Hematopoietic multipotent progenitor cell treated with erythropoietin and hydrocortisone succinate and interleukin-3 and kit ligand, for 4 days (in vitro differentiated cells): ENCODE measurements at regions not wholly inside any gene's neighbourhood (a gene's known extent, or its start where the extent isn't known, plus 50 kb on each side); places are given as distances from the start of the nearest gene placed in this dataset.
"Not testable (repeated sequence)": the region's sequence is repeated elsewhere in the genome, so short reads cannot be mapped to it uniquely, and the experiment has no call there.

ENCODE experiments used
- DNase-seq: peaks from one replicate; pipeline ENCODE4 v3.0.0-alpha.2; 2015

DNA sequence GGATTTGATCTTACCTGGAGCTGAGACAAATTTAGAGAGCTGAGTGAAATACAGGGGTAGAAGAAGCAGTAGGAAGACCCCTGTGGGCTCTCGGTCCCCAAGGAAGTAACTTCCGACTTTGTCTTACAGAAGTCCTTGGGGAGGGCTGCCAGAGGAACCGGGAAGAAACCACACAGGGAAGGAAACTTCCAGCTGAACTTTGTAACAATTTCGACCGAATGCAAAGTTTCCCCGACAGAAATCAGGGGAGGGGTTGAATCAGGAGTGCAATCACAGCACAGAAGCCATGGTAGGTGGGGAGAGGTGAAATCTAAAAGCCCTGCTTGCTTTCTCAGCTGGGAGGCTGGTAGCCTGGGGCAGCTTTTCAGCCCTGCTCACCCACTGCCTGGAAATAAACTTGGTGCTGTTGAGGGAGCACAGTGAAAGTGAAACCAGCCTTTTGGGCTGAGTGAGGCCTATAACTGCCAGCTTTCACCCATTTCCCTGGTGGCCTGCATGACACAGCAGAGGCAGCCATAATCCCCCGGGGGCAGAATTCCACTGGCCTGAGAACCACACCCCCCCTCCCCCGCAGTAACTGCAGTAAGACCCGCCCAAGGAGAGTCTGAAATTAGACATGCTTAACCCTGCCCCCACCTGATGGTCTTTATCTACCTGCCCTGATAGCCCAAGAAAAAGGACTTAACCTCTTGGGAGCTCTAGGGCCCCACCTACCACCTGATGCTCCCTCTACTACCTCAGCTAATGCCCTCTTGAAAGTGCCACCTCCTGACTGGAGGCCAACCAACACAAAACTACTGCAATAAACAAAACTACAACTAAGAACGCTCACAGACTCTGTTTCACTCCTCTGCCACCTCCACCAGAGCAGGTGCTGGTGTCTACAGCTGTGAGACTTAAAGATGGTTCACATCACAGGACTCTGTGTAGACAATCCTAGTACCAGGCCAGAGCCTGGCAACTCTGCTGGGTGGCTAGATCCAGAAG is 248.2 kb downstream of the PARM1 start:
- DNase-seq = no peak

DNA sequence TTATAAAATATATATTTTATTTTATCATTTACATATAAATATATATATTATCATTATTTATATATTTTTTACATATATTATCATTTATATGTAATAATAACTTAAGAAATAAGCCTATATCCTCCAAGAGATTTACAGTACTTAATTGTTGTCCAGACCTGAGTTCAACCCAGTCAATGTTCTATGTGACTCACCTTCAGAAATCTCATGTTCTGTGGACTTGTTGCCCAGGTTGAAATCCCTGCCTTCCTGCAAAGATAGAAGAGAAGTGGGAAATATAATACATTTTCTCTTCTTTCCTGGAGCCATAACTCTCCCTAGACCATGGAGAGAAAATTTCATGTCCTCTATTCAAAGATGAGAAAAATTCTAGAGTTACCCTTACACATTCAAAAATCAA is 247.3 kb downstream of the PARM1 start:
- no peak for DNase-seq

DNA sequence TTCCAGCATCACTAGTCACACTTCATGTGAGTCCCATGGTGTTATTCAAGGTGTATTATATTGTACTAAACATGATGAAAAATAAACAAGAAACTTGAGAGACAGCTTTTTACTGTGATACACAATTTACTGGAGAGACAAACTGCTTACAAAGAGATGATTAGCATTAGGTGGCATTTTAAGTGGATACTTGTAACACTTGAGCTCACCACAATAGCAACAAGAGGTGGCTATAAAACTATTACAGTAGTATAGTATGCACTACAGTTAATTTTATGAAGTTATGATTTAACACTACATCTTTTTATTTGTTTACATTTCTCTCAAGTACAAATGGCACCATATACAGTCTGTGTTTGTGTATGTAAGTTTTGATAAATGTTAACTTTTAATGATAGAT is 246.6 kb downstream of the PARM1 start:
- no peak for DNase-seq

DNA sequence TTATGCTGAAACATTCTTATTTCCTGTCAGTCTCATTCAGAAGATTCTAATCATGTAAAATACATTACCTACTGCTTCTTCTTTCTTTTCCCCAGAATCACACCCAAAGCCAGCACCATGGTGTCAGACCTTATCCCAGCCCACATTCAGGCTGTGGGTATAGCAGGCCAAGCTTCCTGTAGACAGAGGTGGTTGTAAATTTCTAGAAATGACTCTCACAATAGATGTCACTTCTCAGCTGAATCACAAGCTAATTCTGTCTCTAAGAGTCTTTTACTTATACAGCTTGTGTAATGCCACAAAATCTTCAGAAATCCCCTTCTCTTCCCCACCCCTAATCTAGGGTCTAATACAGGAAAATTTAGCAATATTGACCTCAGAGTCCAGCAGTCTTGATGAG is 239.6 kb downstream of the PARM1 start:
- DNase-seq = no peak

DNA sequence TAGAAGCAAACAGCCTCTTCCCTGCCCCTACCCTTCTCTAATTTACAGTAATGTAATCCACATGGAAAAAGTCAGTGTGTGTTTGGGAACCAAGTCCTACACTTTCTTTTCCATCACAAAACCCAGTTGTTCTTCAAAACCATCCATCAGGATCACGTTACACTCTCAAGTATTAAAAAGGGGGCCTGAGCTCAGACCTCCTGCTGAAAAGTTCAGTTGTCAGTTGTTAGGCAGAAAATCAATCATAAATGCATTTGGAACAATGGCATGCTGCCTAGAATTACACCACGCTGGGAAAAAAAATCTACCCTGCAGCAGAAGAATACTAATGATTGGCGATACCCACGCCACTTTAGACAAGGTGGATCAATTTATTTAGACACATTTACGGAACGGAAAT is 236.5 kb downstream of the PARM1 start:
- no peak for DNase-seq

DNA sequence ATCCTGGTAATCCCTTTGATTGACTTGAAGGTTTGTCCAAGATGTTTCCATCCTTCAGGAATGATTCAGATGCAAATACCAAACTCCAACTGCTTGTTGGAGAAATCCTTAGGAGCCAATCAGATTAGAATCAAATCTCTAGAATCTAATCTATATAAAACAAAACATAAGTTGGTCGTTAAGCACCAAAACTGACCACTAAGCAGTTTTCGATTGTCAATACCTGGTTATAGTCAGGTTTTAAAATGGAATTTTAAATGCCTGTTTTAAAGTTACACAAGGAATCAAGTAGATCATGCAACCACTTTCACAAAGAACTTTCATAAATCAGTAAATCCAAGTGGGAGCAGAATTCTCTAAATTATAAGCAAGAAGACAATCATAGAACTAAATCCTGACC is 236.1 kb downstream of the PARM1 start:
- no peak for DNase-seq

DNA sequence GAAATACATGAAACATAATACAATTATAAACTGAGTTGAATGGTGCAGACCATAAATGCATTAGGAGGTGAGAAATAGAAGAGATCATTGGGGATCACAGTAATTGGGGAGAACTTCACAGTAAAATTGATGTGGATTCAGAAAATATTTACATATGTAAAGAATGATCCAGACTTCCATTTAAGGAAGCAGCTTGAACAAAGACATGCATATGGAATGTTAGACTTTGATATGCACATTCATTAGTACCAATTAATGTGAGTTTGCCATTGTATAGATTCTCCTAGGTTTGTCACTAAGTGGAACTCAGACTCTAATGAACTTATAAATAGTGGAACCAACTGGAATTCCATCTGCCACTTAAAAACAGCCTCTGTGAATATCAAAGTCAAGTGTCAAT is 235.6 kb downstream of the PARM1 start:
- DNase-seq = no peak

DNA sequence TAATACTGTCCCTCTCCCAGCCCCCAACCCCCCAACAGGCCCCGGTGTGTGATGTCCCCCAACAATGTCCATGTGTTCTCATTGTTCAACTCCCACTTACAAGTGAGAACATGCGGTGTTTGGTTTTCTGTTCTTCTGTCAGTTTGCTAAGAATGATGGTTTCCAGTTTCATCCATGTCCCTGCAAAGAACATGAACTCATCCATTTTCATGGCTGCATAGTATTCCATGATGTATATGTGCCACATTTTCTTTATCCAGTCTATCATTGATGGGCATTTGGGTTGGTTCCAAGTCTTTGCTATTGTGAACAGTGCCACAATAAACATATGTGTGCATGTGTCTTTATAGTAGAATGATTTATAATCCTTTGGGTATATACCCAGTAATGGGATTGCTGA is 232.2 kb downstream of the PARM1 start:
- not testable (repeated sequence) for DNase-seq

DNA sequence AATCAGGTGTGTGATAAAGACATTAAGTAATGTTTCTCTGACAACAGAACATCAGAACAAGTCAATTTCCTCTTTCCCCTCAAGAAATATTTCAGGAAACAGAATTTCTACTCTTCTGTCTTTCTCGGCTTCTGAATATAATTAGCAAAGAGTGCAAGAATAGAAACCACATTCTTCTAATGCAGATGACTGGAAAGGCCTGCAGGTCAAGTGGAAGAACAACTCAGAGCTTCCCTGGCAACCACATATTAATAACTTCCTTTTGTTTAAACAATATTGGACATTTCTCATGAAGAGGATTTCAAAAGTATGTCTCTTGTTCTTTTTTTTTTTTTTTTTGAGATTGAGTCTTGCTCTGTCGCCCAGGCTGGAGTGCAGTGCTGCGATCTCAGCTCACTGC is 225.5 kb downstream of the PARM1 start:
- DNase-seq = no peak

DNA sequence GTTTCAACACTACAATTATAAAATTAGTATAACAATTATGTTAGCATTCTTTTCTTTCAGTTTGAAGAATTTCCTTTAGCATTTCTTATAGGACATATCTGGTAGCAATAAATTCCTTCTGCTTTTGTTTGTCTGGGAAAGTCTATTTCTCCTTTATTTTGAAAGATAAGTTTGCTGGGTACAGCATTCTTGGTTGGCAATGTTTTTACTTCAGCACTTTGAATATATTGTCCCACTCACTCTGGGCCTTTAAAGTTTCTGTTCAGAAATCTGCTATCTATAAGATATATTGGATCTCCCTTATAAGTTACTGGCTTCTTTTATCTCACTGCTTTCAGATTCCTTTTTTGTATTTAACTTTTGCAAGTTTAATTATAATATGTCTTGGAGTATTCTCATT is 222.1 kb downstream of the PARM1 start:
- DNase-seq = no peak

DNA sequence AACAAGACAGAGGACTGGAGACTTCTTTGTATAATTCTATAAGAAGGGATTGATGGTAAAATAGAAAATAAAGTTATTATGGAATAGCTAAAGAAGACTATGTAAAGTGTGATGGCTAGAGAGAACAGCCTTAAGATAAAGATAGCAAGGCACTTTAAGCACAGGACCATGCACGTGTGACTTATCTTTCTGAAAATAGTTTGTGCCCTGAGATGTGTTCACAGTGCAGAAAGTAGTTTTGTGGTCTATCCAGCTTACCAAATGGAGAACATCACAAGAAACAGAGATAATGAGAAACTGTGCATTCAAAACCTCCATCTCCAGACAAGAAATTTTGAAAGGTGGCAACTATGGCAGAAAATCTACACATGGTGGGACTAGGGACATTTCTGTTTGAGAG is 213.3 kb downstream of the PARM1 start:
- no peak for DNase-seq

DNA sequence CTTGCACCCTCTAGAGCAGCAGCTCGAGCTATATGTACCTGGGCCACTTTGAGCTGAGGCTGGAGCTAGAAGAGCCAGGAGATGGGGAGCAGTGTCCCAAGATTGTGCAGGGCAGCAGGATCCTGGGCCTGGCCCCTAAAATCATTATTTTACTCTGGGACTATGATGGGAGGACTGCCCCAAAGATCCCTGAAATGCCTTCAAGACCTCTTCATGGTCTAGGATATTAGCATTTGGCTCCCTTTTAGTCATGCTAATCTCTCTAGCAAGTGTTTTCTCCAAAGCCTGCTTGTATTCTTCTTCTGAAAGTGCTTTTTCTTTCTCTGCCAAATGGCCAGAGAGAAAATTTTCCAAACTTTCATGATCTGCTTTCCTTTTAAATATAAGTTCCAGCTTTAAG is 211.6 kb downstream of the PARM1 start:
- DNase-seq = no peak

DNA sequence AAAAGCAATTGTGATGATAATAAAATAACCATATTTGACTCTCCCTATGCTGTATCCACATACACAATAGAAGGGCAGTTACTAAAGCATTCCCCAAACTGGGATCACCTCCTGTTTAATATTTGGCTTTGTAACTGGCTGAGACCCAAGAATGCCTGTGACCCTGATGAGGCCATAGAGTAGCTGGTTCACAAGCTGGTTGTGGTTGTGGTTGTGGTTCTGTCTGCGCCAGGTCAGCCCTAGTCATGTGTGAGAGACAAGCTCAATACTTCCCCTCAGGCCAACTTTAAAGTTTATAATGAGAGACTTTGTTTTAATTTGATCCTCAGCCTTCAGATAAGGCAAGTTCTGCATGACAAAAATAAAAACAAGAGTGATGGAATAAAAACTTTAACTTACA is 209.9 kb downstream of the PARM1 start:
- DNase-seq = no peak

DNA sequence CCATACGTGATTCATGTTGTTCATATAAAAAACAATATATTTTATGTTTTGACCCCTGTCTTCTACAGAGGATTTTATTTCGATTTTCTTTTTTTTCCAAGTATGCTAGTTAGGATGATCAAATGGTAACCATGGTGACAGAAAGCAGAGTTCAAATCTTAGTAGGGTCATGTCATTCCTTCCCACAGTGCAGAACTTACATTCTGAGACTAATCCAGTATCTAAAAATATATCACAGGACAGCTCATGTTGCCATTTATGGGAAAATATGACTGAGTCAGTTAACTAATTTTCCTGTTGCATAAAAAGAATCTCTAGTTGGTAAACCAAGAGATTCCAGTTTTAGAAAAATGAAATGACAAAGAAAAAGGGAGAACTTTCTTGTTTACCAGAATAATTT is 209.5 kb downstream of the PARM1 start:
- no peak for DNase-seq

DNA sequence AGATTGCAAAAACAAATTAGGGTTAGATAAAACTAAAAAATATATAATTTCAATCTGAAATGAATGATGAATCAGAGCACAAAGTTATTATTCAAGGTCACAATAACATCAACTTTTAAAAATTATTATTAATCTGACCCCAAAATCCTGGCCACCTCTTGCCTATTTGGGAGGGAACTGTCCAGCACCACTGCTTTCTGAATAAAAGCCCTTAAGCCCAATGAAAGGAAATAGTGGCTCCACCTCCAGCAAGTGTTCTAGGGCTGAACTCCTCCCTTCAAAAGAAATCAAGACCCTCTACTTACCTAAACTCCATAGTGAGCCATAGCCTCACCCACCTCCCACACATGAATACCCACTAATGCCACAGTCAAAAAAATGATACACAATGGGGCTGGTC is 208.2 kb downstream of the PARM1 start:
- DNase-seq = no peak

DNA sequence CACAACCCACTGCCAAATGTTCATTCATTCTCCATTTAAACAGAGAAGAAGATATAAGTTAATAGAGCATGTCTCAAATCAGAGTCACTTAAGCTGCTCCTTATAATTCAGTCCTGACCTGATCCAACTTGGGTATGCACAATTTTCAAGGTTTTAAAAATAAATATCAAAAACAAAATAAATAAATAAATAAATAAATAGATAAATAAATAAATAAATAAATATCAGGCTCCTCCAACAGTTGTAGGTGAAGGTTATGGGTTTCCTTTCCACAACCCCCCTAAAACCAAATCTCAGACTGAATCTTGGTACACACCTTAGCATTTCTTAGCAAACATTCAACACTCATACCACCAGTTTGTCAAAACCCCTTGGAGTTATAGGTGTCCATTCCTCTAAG is 204.4 kb downstream of the PARM1 start:
- DNase-seq = no peak

DNA sequence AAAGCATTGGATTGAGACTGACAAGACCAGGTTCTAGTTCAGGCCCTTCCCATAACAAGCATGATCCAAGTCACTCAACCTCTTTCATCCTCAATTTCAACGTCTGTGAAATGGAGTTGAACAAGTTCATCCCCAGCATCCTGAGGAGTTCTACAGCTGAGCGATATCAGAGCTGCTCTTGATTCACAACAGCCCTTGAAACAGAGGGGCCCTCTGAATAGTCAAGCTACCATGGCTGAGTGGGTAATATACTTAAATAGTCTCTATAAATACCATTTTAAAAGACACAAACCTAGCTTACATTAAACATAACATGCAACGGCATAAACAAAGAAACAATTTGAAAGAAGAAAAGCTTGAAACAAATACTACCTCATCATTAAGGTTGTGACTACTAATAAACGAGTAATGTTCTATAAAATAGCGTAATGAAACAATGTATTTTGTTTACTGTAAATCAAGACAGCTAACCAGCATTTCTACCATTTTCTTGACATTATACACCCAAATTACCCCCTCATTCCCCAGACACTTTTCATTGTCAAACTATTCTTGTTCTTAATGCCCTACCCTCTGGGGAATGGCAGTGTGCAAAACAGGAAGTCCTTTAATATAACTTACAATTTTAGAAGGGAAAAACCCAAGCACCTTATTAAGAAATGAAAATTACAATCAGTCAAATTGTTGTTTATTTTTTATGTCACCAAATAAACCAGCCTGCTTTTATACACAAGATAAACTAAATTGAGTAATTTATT is 202.3 kb downstream of the PARM1 start:
- DNase-seq = no peak

DNA sequence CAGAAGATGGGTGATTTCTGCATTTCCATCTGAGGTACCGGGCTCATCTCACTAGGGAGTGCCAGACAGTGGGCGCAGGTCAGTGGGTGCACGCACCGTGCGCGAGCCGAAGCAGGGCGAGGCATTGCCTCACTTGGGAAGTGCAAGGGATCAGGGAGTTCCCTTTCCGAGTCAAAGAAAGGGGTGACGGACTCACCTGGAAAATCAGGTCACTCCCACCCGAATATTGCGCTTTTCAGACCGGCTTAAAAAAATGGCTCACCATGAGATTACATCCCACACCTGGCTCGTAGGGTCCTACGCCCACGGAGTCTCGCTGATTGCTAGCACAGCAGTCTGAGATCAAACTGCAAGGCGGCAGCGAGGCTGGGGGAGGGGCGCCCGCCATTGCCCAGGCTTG is 194.0 kb downstream of the PARM1 start:
- not testable (repeated sequence) for DNase-seq

DNA sequence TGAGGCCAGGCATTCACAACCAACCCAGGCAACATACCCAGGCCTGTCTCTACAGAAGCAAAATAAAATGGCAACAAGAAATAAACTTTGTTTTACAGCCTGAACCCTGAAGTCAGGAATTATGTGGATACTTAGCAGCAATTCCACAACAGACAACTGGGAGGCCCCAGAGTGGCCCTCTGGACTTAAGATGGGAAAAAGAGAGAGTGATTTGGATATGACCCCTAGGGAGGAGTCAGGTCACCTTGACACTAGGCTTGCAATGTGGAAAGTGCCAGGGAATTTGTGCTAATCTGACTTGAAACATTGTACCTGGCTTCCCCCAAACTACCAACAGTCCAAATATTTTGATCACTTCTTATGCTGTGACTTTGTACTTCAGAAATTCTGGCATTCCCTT is 193.1 kb downstream of the PARM1 start:
- no peak for DNase-seq

DNA sequence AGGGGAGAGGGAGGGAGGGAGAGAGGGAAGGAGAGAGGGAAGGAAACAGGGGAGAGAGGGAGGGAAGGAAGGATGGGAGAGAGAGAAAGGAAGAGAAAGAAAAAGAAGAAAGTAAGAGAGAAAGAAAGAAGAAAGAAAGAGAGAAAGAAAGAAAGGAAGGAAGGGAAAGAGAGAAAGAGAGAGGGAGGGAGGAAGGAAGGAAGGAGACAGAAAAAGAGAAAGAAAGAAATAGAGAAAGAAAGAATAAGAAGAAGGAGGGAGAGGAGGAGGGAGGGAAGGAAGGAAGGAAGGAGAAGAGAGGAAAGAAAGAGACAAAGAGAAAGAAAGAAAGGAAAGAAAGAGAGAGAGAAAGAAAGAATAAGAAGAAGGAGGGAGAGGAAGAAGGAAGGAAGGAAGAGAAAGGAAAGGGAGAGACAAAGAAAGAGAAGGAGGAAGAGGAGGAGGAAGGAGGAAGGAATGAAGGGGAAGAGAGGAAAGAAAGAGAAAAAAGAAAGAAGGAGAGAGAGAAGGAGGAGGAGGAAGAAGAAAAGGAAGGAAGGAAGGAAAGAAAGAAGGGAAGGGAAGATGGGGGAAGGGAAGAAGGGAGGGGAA is 189.6 kb downstream of the PARM1 start:
- no peak for DNase-seq

DNA sequence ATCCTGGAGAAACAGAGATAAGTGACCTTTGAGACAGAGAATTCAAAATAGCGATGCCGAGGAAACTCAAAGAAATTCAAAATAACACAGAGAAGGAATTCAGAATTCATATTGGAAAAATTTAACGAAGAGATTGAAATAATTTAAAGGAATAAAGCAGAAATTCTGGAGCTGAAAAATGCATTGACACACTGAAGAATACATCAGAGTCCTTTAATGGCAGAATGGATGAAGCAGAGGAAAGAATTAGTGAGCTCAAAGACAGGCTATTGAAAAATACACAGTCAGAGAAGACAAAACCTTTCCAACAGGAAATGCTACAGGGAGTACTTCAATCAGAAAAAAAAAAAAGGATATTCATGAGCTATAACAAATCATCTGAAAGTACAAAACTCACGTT is 185.8 kb downstream of the PARM1 start:
- DNase-seq = no peak

DNA sequence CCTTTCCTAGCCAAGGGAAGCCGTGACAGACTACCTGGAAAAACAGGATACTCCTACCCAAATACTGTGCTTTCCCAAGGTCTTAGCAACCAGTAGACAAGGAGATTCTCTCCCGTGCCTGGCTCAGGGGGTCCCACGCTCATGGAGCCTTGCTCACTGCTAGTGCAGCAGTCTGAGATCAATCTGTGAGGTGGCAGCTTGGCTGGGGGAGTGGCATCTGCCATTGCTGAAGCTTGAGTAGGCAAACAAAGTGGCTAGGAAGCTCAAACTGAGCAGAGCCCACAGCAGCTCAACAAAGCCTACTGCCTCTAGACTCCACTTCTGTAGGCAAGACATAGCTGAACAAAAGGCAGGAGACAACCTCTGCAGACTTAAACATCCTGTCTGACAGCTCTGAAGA is 177.1 kb downstream of the PARM1 start:
- no peak for DNase-seq

DNA sequence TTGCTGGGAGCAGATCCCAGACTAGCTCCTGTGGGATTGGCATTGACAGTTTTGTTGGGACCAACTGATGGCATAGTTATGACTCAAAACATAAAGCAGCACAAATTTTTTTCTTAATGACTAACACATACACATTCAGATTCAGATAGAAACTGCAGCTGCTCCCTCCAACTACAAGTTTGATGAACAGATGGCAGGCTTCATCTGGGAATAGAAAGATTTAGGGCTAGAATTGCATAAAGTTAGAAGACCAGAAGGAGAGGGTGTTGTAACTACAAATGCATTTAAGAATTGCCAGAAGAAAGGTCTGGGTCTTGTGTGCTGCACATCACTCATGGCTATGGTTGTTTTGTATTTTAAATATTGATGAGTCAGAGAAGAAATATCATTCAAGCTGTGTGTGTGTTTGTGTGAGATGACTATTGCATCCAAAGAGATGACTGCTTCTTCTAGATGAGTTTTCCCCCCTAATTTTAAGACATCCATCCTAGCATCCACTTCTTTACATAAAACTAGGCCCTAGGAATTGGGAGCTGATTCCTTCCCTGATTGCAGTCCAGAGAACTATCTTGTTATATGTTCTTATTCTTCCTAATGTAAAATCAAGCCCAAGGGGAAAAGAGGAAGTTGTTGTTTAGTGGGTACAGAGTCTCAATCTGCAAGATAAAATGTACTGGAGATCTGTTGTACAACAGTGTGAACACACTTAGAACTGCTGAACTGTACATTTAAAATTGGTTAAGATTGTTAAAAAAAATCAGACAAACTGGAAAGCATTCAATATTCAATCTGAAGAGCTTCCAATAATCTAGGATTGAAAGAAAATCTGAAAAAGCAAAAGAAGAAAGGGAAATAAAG is 175.1 kb downstream of the PARM1 start:
- DNase-seq = no peak
